HepG2 (cell line): ENCODE measurements at regions not wholly inside any gene's neighbourhood (a gene's known extent, or its start where the extent isn't known, plus 50 kb on each side); places are given as distances from the start of the nearest gene placed in this dataset.

Source experiments
- ATF4 ChIP-seq, 2 experiments: fragments of 450-650 bp in 1 of 2; sonication (generic) in 1 of 2; formaldehyde crosslinking; IDR thresholded peaks; 2 replicates each; pipeline versions ENCODE4 v1.5.0 to v1.8.0; 2020 to 2022; ENCODE audit warnings: mild to moderate bottlenecking in 1 of 2, missing genetic modification reagents in 1 of 2
- HNF4A ChIP-seq: sonication (generic); formaldehyde crosslinking; IDR thresholded peaks from 2 replicates; pipeline ENCODE4 v1.4.0; 2020; ENCODE audit warnings: missing genetic modification reagents
- POLR2AphosphoS5 ChIP-seq: IDR thresholded peaks from 2 replicates; pipeline ENCODE4 v1.6.1; 2012; ENCODE audit warnings: low read depth, low read length
- RBAK ChIP-seq: sonication (generic); formaldehyde crosslinking; IDR thresholded peaks from 2 replicates; pipeline ENCODE4 v1.5.1; 2020; ENCODE audit warnings: mild to moderate bottlenecking, missing genetic modification reagents
- SNRNP70 ChIP-seq: fragments of 200-400 bp; formaldehyde crosslinking; IDR thresholded peaks from 2 replicates; pipeline ENCODE4 v1.6.1; 2017; ENCODE audit warnings: mild to moderate bottlenecking, low read depth, low read length, moderate library complexity
- SP1 ChIP-seq, 2 experiments: fragments of 450-650 bp in 1 of 2; sonication (generic) in 1 of 2; formaldehyde crosslinking in 1 of 2; IDR thresholded peaks; 2 replicates each; pipeline versions ENCODE4 v1.4.0 to v1.6.1; 2016 to 2020; ENCODE audit warnings: missing genetic modification reagents in 1 of 2
- ZBTB44 ChIP-seq: sonication (generic); formaldehyde crosslinking; IDR thresholded peaks from 2 replicates; pipeline ENCODE4 v1.4.0; 2020; ENCODE audit warnings: missing genetic modification reagents
- ZNF232 ChIP-seq: sonication (generic); formaldehyde crosslinking; IDR thresholded peaks from 2 replicates; pipeline ENCODE4 v1.4.0; 2020; ENCODE audit warnings: missing genetic modification reagents, borderline replicate concordance
- ZNF720 ChIP-seq: sonication (generic); formaldehyde crosslinking; IDR thresholded peaks from 2 replicates; pipeline ENCODE4 v1.4.0; 2020; ENCODE audit warnings: missing genetic modification reagents
- ZNF891 ChIP-seq: sonication (generic); formaldehyde crosslinking; IDR thresholded peaks from 2 replicates; pipeline ENCODE4 v1.5.0; 2020; ENCODE audit warnings: mild to moderate bottlenecking, missing genetic modification reagents
- TF ChIP-seq, protein P1 (sequence below): IDR thresholded peaks from 2 replicates; pipeline ENCODE4 v1.6.1; 2016; ENCODE audit warnings: missing compliant biosample characterization, missing genetic modification reagents, borderline replicate concordance
- TF ChIP-seq, protein P2 (sequence below), 2 experiments: IDR thresholded peaks; 2 replicates each; pipeline ENCODE4 v1.6.1; 2011 to 2012; ENCODE audit warnings: low read length in 2 of 2, borderline replicate concordance in 1 of 2, low read depth in 1 of 2, mild to moderate bottlenecking in 1 of 2, moderate library complexity in 1 of 2

- TF ChIP-seq ZNF720 (CRISPR knock-in tag), result no peak
- TF ChIP-seq ZNF232, result no peak
- no peak for TF ChIP-seq ZNF891 (CRISPR knock-in tag)
- no peak for TF ChIP-seq ATF4 (CRISPR knock-in tag; IDR thresholded peaks at IDR 0.05)
- TF ChIP-seq ZBTB44 (CRISPR knock-in tag), result no peak
- TF ChIP-seq RBAK (CRISPR knock-in tag), result no peak
- TF ChIP-seq SNRNP70, result no peak
- no peak for TF ChIP-seq HNF4A (CRISPR knock-in tag)
- TF ChIP-seq, protein P1, sequence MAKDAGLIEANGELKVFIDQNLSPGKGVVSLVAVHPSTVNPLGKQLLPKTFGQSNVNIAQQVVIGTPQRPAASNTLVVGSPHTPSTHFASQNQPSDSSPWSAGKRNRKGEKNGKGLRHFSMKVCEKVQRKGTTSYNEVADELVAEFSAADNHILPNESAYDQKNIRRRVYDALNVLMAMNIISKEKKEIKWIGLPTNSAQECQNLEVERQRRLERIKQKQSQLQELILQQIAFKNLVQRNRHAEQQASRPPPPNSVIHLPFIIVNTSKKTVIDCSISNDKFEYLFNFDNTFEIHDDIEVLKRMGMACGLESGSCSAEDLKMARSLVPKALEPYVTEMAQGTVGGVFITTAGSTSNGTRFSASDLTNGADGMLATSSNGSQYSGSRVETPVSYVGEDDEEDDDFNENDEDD (CRISPR knock-in tag), result no peak
- TF ChIP-seq POLR2AphosphoS5, result no peak
- TF ChIP-seq, protein P2, sequence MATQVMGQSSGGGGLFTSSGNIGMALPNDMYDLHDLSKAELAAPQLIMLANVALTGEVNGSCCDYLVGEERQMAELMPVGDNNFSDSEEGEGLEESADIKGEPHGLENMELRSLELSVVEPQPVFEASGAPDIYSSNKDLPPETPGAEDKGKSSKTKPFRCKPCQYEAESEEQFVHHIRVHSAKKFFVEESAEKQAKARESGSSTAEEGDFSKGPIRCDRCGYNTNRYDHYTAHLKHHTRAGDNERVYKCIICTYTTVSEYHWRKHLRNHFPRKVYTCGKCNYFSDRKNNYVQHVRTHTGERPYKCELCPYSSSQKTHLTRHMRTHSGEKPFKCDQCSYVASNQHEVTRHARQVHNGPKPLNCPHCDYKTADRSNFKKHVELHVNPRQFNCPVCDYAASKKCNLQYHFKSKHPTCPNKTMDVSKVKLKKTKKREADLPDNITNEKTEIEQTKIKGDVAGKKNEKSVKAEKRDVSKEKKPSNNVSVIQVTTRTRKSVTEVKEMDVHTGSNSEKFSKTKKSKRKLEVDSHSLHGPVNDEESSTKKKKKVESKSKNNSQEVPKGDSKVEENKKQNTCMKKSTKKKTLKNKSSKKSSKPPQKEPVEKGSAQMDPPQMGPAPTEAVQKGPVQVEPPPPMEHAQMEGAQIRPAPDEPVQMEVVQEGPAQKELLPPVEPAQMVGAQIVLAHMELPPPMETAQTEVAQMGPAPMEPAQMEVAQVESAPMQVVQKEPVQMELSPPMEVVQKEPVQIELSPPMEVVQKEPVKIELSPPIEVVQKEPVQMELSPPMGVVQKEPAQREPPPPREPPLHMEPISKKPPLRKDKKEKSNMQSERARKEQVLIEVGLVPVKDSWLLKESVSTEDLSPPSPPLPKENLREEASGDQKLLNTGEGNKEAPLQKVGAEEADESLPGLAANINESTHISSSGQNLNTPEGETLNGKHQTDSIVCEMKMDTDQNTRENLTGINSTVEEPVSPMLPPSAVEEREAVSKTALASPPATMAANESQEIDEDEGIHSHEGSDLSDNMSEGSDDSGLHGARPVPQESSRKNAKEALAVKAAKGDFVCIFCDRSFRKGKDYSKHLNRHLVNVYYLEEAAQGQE (IDR thresholded peaks at IDR 0.05; ENCODE audit: borderline replicate concordance in 1 of 2, low read depth in 1 of 2, low read length in 2 of 2), result no peak
- TF ChIP-seq SP1 (IDR thresholded peaks at IDR 0.05), result no peak
- no peak for TF ChIP-seq SP1 (CRISPR knock-in tag; IDR thresholded peaks at IDR 0.05)
Measured at GRCh38 chr3:144286235-144286910, 314.8 kb downstream of the DIPK2A start.
